Prostate gland (tissue), 2 donors: ENCODE measurements at regions not wholly inside any gene's neighbourhood (a gene's known extent, or its start where the extent isn't known, plus 50 kb on each side); places are given as distances from the start of the nearest gene placed in this dataset.

Experiments used
- CTCF ChIP-seq, 4 experiments: fragments of 200-600 bp in 2 of 4; fragments of 450-650 bp in 2 of 4; sonication (generic) in 2 of 4; IDR thresholded peaks; 1 replicate in 3 of 4; 2 replicates in 1 of 4; pipeline ENCODE4 v1.5.1; 2016 to 2019; ENCODE audit warnings: antibody characterized with exemption in 4 of 4, mild to moderate bottlenecking in 2 of 4, moderate library complexity in 2 of 4
- POLR2A ChIP-seq: fragments of 450-650 bp; IDR thresholded peaks from one replicate; pipeline ENCODE4 v1.6.1; 2016; ENCODE audit warnings: antibody characterized with exemption, mild to moderate bottlenecking

GRCh38 chr2:120989512-120990441 is 254.1 kb downstream of the GLI2 start:
- no peak for TF ChIP-seq CTCF (IDR thresholded peaks at IDR 0.05)
- no peak for TF ChIP-seq POLR2A
